SK-N-SH (cell line): ENCODE measurements at regions not wholly inside any gene's neighbourhood (a gene's known extent, or its start where the extent isn't known, plus 50 kb on each side); places are given as distances from the start of the nearest gene placed in this dataset.

ENCODE experiments used
- EZH2phosphoT487 ChIP-seq: fragments of 200-600 bp; sonication (generic); IDR thresholded peaks from 2 replicates; pipeline ENCODE4 v1.6.1; 2017; ENCODE audit warnings: low read depth, mixed run types, mild to moderate bottlenecking, antibody characterized with exemption, moderate library complexity, borderline replicate concordance
- POLR2AphosphoS5 ChIP-seq: IDR thresholded peaks from 2 replicates; pipeline ENCODE4 v1.6.1; 2012; ENCODE audit warnings: low read depth, low read length
- RAD21 ChIP-seq: IDR thresholded peaks from 2 replicates; pipeline ENCODE4 v1.6.1; 2012; ENCODE audit warnings: mild to moderate bottlenecking, low read length
- YY1 ChIP-seq: IDR thresholded peaks from 2 replicates; pipeline ENCODE4 v1.4.0; 2012; ENCODE audit warnings: low read depth, mild to moderate bottlenecking
- TF ChIP-seq, protein P1 (sequence below): IDR thresholded peaks from 2 replicates; pipeline ENCODE4; 2012
- TF ChIP-seq, protein P2 (sequence below): fragments of 200-600 bp; sonication (generic); IDR thresholded peaks from 2 replicates; pipeline ENCODE4 v1.6.1; 2017; ENCODE audit warnings: antibody characterized with exemption, mild to moderate bottlenecking, moderate library complexity

DNA sequence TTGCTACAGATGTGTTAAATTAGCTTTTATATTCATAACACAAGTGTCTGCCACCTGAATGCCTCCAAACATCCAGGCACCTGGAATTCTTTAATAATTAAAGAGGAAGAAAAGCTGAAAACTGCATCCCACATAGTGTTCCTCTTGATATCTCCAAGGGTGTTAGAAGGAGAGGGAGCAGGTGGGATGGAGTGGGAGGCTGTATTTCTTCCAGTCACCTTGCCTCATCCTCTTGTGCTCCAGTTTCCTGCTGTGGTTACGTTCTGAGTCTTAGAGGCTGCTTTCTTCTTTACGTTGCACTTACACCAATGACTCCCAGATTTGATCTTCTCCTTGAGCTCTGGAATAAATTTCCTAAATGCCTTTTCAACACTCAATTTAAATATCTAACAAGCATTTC lies 230.3 kb upstream of the LYPLAL1 start:
- TF ChIP-seq, protein P1, sequence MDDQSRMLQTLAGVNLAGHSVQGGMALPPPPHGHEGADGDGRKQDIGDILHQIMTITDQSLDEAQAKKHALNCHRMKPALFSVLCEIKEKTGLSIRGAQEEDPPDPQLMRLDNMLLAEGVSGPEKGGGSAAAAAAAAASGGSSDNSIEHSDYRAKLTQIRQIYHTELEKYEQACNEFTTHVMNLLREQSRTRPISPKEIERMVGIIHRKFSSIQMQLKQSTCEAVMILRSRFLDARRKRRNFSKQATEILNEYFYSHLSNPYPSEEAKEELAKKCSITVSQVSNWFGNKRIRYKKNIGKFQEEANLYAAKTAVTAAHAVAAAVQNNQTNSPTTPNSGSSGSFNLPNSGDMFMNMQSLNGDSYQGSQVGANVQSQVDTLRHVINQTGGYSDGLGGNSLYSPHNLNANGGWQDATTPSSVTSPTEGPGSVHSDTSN = no peak
- TF ChIP-seq EZH2phosphoT487 (no peak), YY1 (no peak), POLR2AphosphoS5 (no peak), RAD21 (no peak)
- TF ChIP-seq, protein P2, sequence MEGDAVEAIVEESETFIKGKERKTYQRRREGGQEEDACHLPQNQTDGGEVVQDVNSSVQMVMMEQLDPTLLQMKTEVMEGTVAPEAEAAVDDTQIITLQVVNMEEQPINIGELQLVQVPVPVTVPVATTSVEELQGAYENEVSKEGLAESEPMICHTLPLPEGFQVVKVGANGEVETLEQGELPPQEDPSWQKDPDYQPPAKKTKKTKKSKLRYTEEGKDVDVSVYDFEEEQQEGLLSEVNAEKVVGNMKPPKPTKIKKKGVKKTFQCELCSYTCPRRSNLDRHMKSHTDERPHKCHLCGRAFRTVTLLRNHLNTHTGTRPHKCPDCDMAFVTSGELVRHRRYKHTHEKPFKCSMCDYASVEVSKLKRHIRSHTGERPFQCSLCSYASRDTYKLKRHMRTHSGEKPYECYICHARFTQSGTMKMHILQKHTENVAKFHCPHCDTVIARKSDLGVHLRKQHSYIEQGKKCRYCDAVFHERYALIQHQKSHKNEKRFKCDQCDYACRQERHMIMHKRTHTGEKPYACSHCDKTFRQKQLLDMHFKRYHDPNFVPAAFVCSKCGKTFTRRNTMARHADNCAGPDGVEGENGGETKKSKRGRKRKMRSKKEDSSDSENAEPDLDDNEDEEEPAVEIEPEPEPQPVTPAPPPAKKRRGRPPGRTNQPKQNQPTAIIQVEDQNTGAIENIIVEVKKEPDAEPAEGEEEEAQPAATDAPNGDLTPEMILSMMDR = no peak
